Vagina (tissue), 2 donors: ENCODE measurements at regions not wholly inside any gene's neighbourhood (a gene's known extent, or its start where the extent isn't known, plus 50 kb on each side); places are given as distances from the start of the nearest gene placed in this dataset.
"Not testable (repeated sequence)": the region's sequence is repeated elsewhere in the genome, so short reads cannot be mapped to it uniquely, and the experiment has no call there.

Source experiments
- CTCF ChIP-seq, 3 experiments: fragments of 450-650 bp in 2 of 3; fragments of 200-600 bp in 1 of 3; sonication (generic) in 1 of 3; IDR thresholded peaks; one replicate each; pipeline ENCODE4 v1.5.1; 2017 to 2019; ENCODE audit warnings: antibody characterized with exemption in 3 of 3, mild to moderate bottlenecking in 2 of 3, moderate library complexity in 2 of 3
- POLR2A ChIP-seq, 2 donors: fragments of 450-650 bp; IDR thresholded peaks; one replicate each; pipeline ENCODE4 v1.6.1; 2017; ENCODE audit warnings: antibody characterized with exemption in 2 of 2, mild to moderate bottlenecking in 2 of 2, moderate library complexity in 2 of 2

- TF ChIP-seq CTCF, POLR2A (IDR thresholded peaks at IDR 0.05): not testable (repeated sequence)
Observed at GRCh38 chr14:98934569-98934968, 337.4 kb downstream of the BCL11B start.
